ENCODE measurements at regions not wholly inside any gene's neighbourhood (a gene's known extent, or its start where the extent isn't known, plus 50 kb on each side); places are given as distances from the start of the nearest gene placed in this dataset.

- H3K27ac ChIP-seq, result no peak overlapping the region
Observed at GRCh38 chr1:234942879-234943506, 185.6 kb downstream of the TOMM20 start.

DNA sequence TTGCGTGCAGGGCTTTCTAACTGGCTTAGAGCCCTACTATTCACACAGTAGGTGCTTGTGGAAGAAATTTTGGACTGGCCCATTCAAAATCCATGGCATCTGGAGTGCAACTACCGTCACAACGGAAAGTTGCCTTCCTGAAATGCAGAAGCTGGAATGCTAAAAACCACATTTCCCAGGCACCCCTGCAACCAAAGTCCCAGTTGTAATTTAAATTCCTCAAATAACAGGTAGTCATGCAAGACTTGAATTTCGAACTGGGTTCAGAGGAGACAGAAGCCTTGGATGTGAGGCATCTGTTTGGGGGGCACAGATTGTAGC, 186.7 kb downstream of the TOMM20 start:
- H3K4me3 ChIP-seq, result no peak overlapping the region
- H3K27me3 ChIP-seq, result no peaks in the 10 kb centered on the region
- no peaks in the 10 kb centered on the region for H3K9me3 ChIP-seq
- H3K27ac ChIP-seq, result no peak overlapping the region
- TF ChIP-seq POLR2A (IDR thresholded peaks at IDR 0.05), result no peak
- TF ChIP-seq, protein P1, sequence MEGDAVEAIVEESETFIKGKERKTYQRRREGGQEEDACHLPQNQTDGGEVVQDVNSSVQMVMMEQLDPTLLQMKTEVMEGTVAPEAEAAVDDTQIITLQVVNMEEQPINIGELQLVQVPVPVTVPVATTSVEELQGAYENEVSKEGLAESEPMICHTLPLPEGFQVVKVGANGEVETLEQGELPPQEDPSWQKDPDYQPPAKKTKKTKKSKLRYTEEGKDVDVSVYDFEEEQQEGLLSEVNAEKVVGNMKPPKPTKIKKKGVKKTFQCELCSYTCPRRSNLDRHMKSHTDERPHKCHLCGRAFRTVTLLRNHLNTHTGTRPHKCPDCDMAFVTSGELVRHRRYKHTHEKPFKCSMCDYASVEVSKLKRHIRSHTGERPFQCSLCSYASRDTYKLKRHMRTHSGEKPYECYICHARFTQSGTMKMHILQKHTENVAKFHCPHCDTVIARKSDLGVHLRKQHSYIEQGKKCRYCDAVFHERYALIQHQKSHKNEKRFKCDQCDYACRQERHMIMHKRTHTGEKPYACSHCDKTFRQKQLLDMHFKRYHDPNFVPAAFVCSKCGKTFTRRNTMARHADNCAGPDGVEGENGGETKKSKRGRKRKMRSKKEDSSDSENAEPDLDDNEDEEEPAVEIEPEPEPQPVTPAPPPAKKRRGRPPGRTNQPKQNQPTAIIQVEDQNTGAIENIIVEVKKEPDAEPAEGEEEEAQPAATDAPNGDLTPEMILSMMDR (IDR thresholded peaks at IDR 0.05), result no peak
- no peaks in the 10 kb centered on the region for H3K36me3 ChIP-seq
- DNase-seq, result no peak
- no peaks in the 10 kb centered on the region for H3K4me1 ChIP-seq

More at GRCh38 chr1:234942879-234943506, 185.6 kb downstream of the TOMM20 start:
- TF ChIP-seq, protein P1 (IDR thresholded peaks at IDR 0.05), result no peak
- Histone ChIP-seq H3K4me3 (no peak overlapping the region), H3K36me3 (no peaks in the 10 kb centered on the region), H3K9me3 (no peaks in the 10 kb centered on the region), H3K4me1 (no peaks in the 10 kb centered on the region), H3K27me3 (no peaks in the 10 kb centered on the region)
- no peak for DNase-seq

DNA sequence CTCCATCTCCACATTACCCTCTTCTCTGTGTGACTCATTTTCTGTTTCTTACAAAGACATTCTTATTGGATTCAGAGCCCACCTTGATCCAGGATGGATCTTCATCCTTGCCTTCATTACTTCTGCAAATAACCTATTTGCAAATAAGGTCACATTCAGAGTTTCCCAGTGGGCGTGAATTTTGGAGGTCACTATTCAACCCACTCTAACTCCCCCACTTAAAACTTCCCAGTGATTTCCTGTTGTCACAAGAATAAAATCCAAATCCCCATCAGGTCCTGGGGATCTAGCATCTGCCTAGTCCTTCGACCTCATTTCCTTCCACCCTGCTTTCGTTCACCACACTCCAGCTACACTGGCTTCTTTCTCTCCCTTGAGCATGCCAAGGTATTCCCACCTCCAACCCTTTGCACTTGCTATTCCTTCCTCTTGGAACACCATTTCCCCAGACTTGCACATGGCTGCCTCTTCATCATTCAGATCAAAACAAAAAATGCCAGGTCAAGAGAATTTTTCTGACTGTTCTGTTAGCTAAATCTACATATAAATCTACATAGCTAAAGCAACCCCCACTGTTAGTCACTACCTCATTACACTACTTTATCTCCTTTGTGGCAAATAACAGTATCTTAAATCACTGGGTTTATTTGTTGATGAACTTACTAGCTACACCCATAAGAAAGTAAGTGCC, 187.2 kb downstream of the TOMM20 start:
- no peak overlapping the region for H3K4me3 ChIP-seq
- no peaks in the 10 kb centered on the region for H3K36me3 ChIP-seq
- H3K27me3 ChIP-seq, result no peaks in the 10 kb centered on the region
- peak in 1 of 3 donors; percentile 22 for DNase-seq
- no peaks in the 10 kb centered on the region for H3K4me1 ChIP-seq
- H3K9me3 ChIP-seq, result no peaks in the 10 kb centered on the region
- TF ChIP-seq, protein P1 (IDR thresholded peaks at IDR 0.05), result no peak
- TF ChIP-seq POLR2A (IDR thresholded peaks at IDR 0.05), result no peak
- H3K27ac ChIP-seq, result no peak overlapping the region

- Histone ChIP-seq H3K9me3 (no peaks in the 10 kb centered on the region), H3K4me3 (no peak overlapping the region), H3K27ac (no peak overlapping the region), H3K4me1 (no peaks in the 10 kb centered on the region), H3K27me3 (no peaks in the 10 kb centered on the region), H3K36me3 (no peaks in the 10 kb centered on the region)
- peak in 1 of 3 donors; percentile 31 for DNase-seq
- no peak for TF ChIP-seq POLR2A (IDR thresholded peaks at IDR 0.05)
- TF ChIP-seq, protein P1 (IDR thresholded peaks at IDR 0.05), result no peak
Observed at GRCh38 chr1:234940841-234941240, 187.8 kb downstream of the TOMM20 start.

- peak in 1 of 3 donors; percentile 33 for DNase-seq
Observed at GRCh38 chr1:234938924-234939323, 189.7 kb downstream of the TOMM20 start.

More at GRCh38 chr1:234938924-234939323, 189.7 kb downstream of the TOMM20 start:
- no peak for TF ChIP-seq POLR2A (IDR thresholded peaks at IDR 0.05)
- TF ChIP-seq, protein P1 (IDR thresholded peaks at IDR 0.05), result no peak
- Histone ChIP-seq H3K4me1 (peaks cover 0 to under 1% (median 0%) of the 10 kb centered on the region in 4 donors), H3K9me3 (no peaks in the 10 kb centered on the region), H3K4me3 (no peak overlapping the region), H3K27ac (no peak overlapping the region), H3K27me3 (no peaks in the 10 kb centered on the region), H3K36me3 (no peaks in the 10 kb centered on the region)
